ENCODE measurements at regions not wholly inside any gene's neighbourhood (a gene's known extent, or its start where the extent isn't known, plus 50 kb on each side); places are given as distances from the start of the nearest gene placed in this dataset.

GRCh38 chr1:209445576-209445975 lies 137.9 kb upstream of the CAMK1G start:
- POLR2A ChIA-PET = no interaction called here
- H3K4me1 ChIP-seq (ENCODE audit: control insufficient read depth, insufficient read depth, low read length) = no peaks in the 10 kb centered on the region
- no peak overlapping the region for H3K27ac ChIP-seq (ENCODE audit: extremely low read depth, low read depth, low read length)
- CTCF ChIA-PET = interaction anchor here (0.7 kb wide), 1 partner anchor 198 kb away, joined by 3 read pairs; no protein-coding TSS in a partner anchor
- H3K36me3 ChIP-seq (ENCODE audit: control insufficient read depth in 2 of 2, insufficient read depth in 1 of 2, low read length in 2 of 2) = no peaks in the 10 kb centered on the region
- TF ChIP-seq ZNF174 (tag by site-specific recombination; IDR thresholded peaks at IDR 0.05) (no peak), ZNF596 (tag by site-specific recombination; IDR thresholded peaks at IDR 0.05) (no peak), ZNF155 (tag by site-specific recombination; IDR thresholded peaks at IDR 0.05) (no peak), ZNF791 (tag by site-specific recombination; IDR thresholded peaks at IDR 0.05) (no peak), YY2 (tag by site-specific recombination; IDR thresholded peaks at IDR 0.05) (no peak)
- no peak overlapping the region for H3K4me3 ChIP-seq (ENCODE audit: low read depth, low read length)
- H3K9me3 ChIP-seq (ENCODE audit: control insufficient read depth, insufficient read depth, low read depth, low read length) = no peaks in the 10 kb centered on the region

GRCh38 chr1:209446356-209446755 lies 137.2 kb upstream of the CAMK1G start:
- H3K27ac ChIP-seq (ENCODE audit: extremely low read depth, low read depth, low read length) = no peak overlapping the region
- CTCF ChIA-PET = no interaction called here
- no peak overlapping the region for H3K4me3 ChIP-seq (ENCODE audit: low read depth, low read length)
- no peak for TF ChIP-seq HOXD13 (CRISPR knock-in tag; IDR thresholded peaks at IDR 0.05; ENCODE audit: borderline replicate concordance)
- no peak for TF ChIP-seq GLIS2 (tag by site-specific recombination; IDR thresholded peaks at IDR 0.05)
- no peak for TF ChIP-seq PATZ1 (tag by site-specific recombination; IDR thresholded peaks at IDR 0.05)
- no peak for TF ChIP-seq ZNF843 (tag by site-specific recombination; IDR thresholded peaks at IDR 0.05)
- no peak for TF ChIP-seq ZNF621 (tag by site-specific recombination; IDR thresholded peaks at IDR 0.05)
- TF ChIP-seq ZNF544 (tag by site-specific recombination; IDR thresholded peaks at IDR 0.05) = no peak
- no peak for TF ChIP-seq ZNF426 (tag by site-specific recombination; IDR thresholded peaks at IDR 0.05)
- TF ChIP-seq ZBTB1 (tag by site-specific recombination; IDR thresholded peaks at IDR 0.05) = no peak
- TF ChIP-seq ZNF221 (tag by site-specific recombination; IDR thresholded peaks at IDR 0.05; ENCODE audit: borderline replicate concordance) = no peak
- no peak for TF ChIP-seq PRDM2 (tag by site-specific recombination; IDR thresholded peaks at IDR 0.05; ENCODE audit: borderline replicate concordance)
- no peak for TF ChIP-seq ZNF530 (tag by site-specific recombination; IDR thresholded peaks at IDR 0.05; ENCODE audit: low read depth)
- H3K4me1 ChIP-seq (ENCODE audit: control insufficient read depth, insufficient read depth, low read length) = no peaks in the 10 kb centered on the region
- POLR2A ChIA-PET = no interaction called here
- H3K9me3 ChIP-seq (ENCODE audit: control insufficient read depth, insufficient read depth, low read depth, low read length) = no peaks in the 10 kb centered on the region
- no peaks in the 10 kb centered on the region for H3K36me3 ChIP-seq (ENCODE audit: control insufficient read depth in 2 of 2, insufficient read depth in 1 of 2, low read length in 2 of 2)
